GM13976 (cell line): ENCODE measurements at regions not wholly inside any gene's neighbourhood (a gene's known extent, or its start where the extent isn't known, plus 50 kb on each side); places are given as distances from the start of the nearest gene placed in this dataset.

ENCODE experiments used
- DNase-seq: peaks from one replicate; pipeline ENCODE4 v3.0.0; 2012; ENCODE audit warnings: low spot score
- CTCF ChIP-seq: IDR thresholded peaks from 2 replicates; pipeline ENCODE4 v1.5.1; 2012; ENCODE audit warnings: borderline replicate concordance, mild to moderate bottlenecking; ENCODE audit not compliant: insufficient read depth; ENCODE audit errors: extremely low read depth, missing control alignments, control extremely low read depth
- in situ Hi-C: fragments of 300-500 bp; cut with MboI; formaldehyde crosslinking; loops from one replicate; pipeline ENCODE4 v1.12.0; 2022; ENCODE audit warnings: low sequenced_read_pairs, mixed read lengths, inconsistent platforms; ENCODE audit not compliant: unreplicated experiment

GRCh38 chr15:47411733-47412132, 305.6 kb upstream of the SEMA6D start:
- no peak for DNase-seq
- in situ Hi-C loops = no loop called here

GRCh38 chr15:47412136-47412535, 305.2 kb upstream of the SEMA6D start:
- in situ Hi-C loops = no loop called here
- no peak for TF ChIP-seq CTCF
- DNase-seq = no peak

More at GRCh38 chr15:47411733-47412132, 305.6 kb upstream of the SEMA6D start:
- TF ChIP-seq CTCF = no peak

- in situ Hi-C loops = no loop called here
- TF ChIP-seq CTCF = no peak
- DNase-seq = no peak
Observed at GRCh38 chr15:47412802-47413201, 304.5 kb upstream of the SEMA6D start.

- no peak for DNase-seq
- in situ Hi-C loops = no loop called here
Observed at GRCh38 chr15:47414207-47414606, 303.1 kb upstream of the SEMA6D start.

GRCh38 chr15:47415539-47415971, 301.8 kb upstream of the SEMA6D start:
- no peak for DNase-seq
- in situ Hi-C loops = no loop called here
- TF ChIP-seq CTCF = no peak

More at GRCh38 chr15:47414207-47414606, 303.1 kb upstream of the SEMA6D start:
- no peak for TF ChIP-seq CTCF

- in situ Hi-C loops = no loop called here
- no peak for DNase-seq
- TF ChIP-seq CTCF = no peak
Observed at GRCh38 chr15:47422881-47423665, 294.2 kb upstream of the SEMA6D start.
